Endothelial cell of umbilical vein (primary cell): ENCODE measurements at regions not wholly inside any gene's neighbourhood (a gene's known extent, or its start where the extent isn't known, plus 50 kb on each side); places are given as distances from the start of the nearest gene placed in this dataset.
"Not testable (repeated sequence)": the region's sequence is repeated elsewhere in the genome, so short reads cannot be mapped to it uniquely, and the experiment has no call there.

Experiments
- BruUV-seq: library from RNA; stranded (reverse); fragments of 400-500 nt; replicated peaks from 2 replicates; lab custom pipeline; 2021; lab: Mats Ljungman, UMichigan
- CTCF ChIA-PET: fragments of 300-600, 350-600 bp; sonication (Branson Sonifier 250); formaldehyde crosslinking; loops from one replicate; lab custom pipeline; 2021; ENCODE audit warnings: antibody characterized with exemption, inconsistent platforms; lab: Charles Lee
- POLR2A ChIA-PET: fragments of 300-600, 350-600 bp; sonication (Branson Sonifier 250); formaldehyde crosslinking; loops from one replicate; lab custom pipeline; 2021; ENCODE audit warnings: antibody characterized with exemption, inconsistent platforms; lab: Charles Lee
- DNase-seq: peaks from one replicate; pipeline ENCODE4 v3.0.0-alpha.2; 2011; ENCODE audit warnings: low read depth, low spot score
- FAIRE-seq: peaks from 2 replicates; lab custom pipeline; 2011; peaks lifted over from hg19 to GRCh38; lab: Jason Lieb, UNC
- H2AFZ ChIP-seq: 2 replicates; pipeline ENCODE4 v1.6.0; 2012; ENCODE audit warnings: low read depth, low read length, control low read depth, inconsistent platforms
- H3K27ac ChIP-seq: 2 replicates; pipeline ENCODE4 v1.5.1; 2011; ENCODE audit warnings: low read depth, mild to moderate bottlenecking, control low read depth, low read length, moderate library complexity; ENCODE audit not compliant: insufficient read depth
- H3K27me3 ChIP-seq, 2 experiments: 2 replicates each; pipeline versions ENCODE4 v1.6.0 to v1.6.1; 2011; ENCODE audit warnings: low read length in 2 of 2, mixed read lengths in 1 of 2; ENCODE audit not compliant: control insufficient read depth in 2 of 2, insufficient read depth in 2 of 2
- H3K36me3 ChIP-seq, 2 experiments: 2 replicates in 1 of 2; 3 replicates in 1 of 2; pipeline ENCODE4 v1.5.1; 2011; ENCODE audit warnings: low read length in 2 of 2, mild to moderate bottlenecking in 1 of 2, moderate library complexity in 1 of 2; ENCODE audit not compliant: control insufficient read depth in 2 of 2, insufficient read depth in 2 of 2; ENCODE audit errors: extremely low read depth in 1 of 2
- H3K4me1 ChIP-seq: 3 replicates; pipeline ENCODE4 v1.5.1; 2011; ENCODE audit warnings: mild to moderate bottlenecking, low read length; ENCODE audit not compliant: control insufficient read depth, insufficient read depth; ENCODE audit errors: extremely low read depth
- H3K4me2 ChIP-seq: 2 replicates; pipeline ENCODE4 v1.6.1; 2011; ENCODE audit warnings: low read length, control low read depth, mixed read lengths; ENCODE audit not compliant: insufficient read depth
- H3K4me3 ChIP-seq, 3 experiments: fragments of 200-600 bp in 1 of 3; sonication (generic), shearing (Covaris generic) in 1 of 3; replicated peaks in 1 of 3; 2 replicates each; pipeline ENCODE4 v1.5.1; 2011 to 2016; ENCODE audit warnings: control low read depth in 3 of 3, low read length in 3 of 3, mild to moderate bottlenecking in 2 of 3, inconsistent platforms in 1 of 3, low read depth in 1 of 3, moderate library complexity in 1 of 3; ENCODE audit not compliant: insufficient read depth in 1 of 3
- H3K79me2 ChIP-seq: 2 replicates; pipeline ENCODE4 v1.6.0; 2012; ENCODE audit warnings: low read length, inconsistent platforms; ENCODE audit not compliant: control insufficient read depth, insufficient read depth
- H3K9ac ChIP-seq: replicated peaks from 2 replicates; pipeline ENCODE3; 2011; ENCODE audit warnings: low read length, control low read depth; ENCODE audit not compliant: insufficient read depth; ENCODE audit errors: extremely low read depth
- H3K9me1 ChIP-seq: replicated peaks from 3 replicates; pipeline ENCODE4 v1.6.0; 2011; ENCODE audit warnings: mild to moderate bottlenecking, low read length; ENCODE audit not compliant: control insufficient read depth, insufficient read depth; ENCODE audit errors: extremely low read depth
- H3K9me3 ChIP-seq: replicated peaks from 2 replicates; pipeline ENCODE4 v1.5.1; 2012; ENCODE audit warnings: low read length, inconsistent platforms; ENCODE audit not compliant: control insufficient read depth, insufficient read depth
- H4K20me1 ChIP-seq: replicated peaks from 2 replicates; pipeline ENCODE3; 2011; ENCODE audit warnings: mild to moderate bottlenecking, low read length; ENCODE audit not compliant: control insufficient read depth, insufficient read depth; ENCODE audit errors: extremely low read depth
- EZH2 ChIP-seq: IDR thresholded peaks from 2 replicates; pipeline ENCODE4 v1.6.1; 2012; ENCODE audit warnings: borderline replicate concordance, low read depth, mild to moderate bottlenecking, moderate library complexity, low read length, inconsistent platforms; ENCODE audit not compliant: severe bottlenecking
- FOS ChIP-seq: IDR thresholded peaks from 2 replicates; pipeline ENCODE4 v1.6.1; 2011; ENCODE audit warnings: mild to moderate bottlenecking, low read length, moderate library complexity, borderline replicate concordance; ENCODE audit not compliant: insufficient read depth
- GATA2 ChIP-seq: IDR thresholded peaks from 2 replicates; pipeline ENCODE4 v1.7.0; 2011; ENCODE audit warnings: low read depth, mild to moderate bottlenecking, moderate library complexity, mixed read lengths, low read length; ENCODE audit not compliant: insufficient read length, insufficient read depth
- JUN ChIP-seq: IDR thresholded peaks from 2 replicates; pipeline ENCODE4 v1.6.1; 2011; ENCODE audit warnings: borderline replicate concordance, low read depth; ENCODE audit not compliant: insufficient read length, insufficient read depth
- MYC ChIP-seq: IDR thresholded peaks from one replicate; pipeline ENCODE4 v1.6.1; 2011; ENCODE audit warnings: mild to moderate bottlenecking, low read depth, low read length
- POLR2A ChIP-seq: IDR thresholded peaks from 2 replicates; pipeline ENCODE4 v1.6.1; 2012; ENCODE audit warnings: low read depth, mild to moderate bottlenecking, control low read depth, low read length
- POLR2AphosphoS5 ChIP-seq: IDR thresholded peaks from 2 replicates; pipeline ENCODE4 v1.6.1; 2012; ENCODE audit warnings: low read depth, mild to moderate bottlenecking, control low read depth, low read length, moderate library complexity; ENCODE audit not compliant: insufficient read depth
- dilution Hi-C: fragments of 300-500 bp; cut with MboI; formaldehyde crosslinking; loops from one replicate; pipeline ENCODE4 v1.15.0; 2019; ENCODE audit warnings: low sequenced_read_pairs; ENCODE audit not compliant: extremely low pct_ligation_motif_present
- intact Hi-C: fragments of 100-400 bp; cut with micrococcal nuclease; formaldehyde crosslinking; loops from one replicate; pipeline ENCODE4 v1.10.0; 2022
- TF ChIP-seq, protein P1 (sequence below), 2 donors: IDR thresholded peaks; 1 replicate in 1 of 2; 2 replicates in 1 of 2; pipeline ENCODE4 v1.5.1; 2011; ENCODE audit warnings: low read length in 2 of 2, mild to moderate bottlenecking in 2 of 2, moderate library complexity in 2 of 2, control low read depth in 1 of 2, inconsistent platforms in 1 of 2, low read depth in 1 of 2; ENCODE audit not compliant: insufficient read depth in 1 of 2; ENCODE audit errors: extremely low read depth in 1 of 2
- TF ChIP-seq, protein P2 (sequence below): IDR thresholded peaks from 2 replicates; pipeline ENCODE4 v1.6.1; 2011; ENCODE audit not compliant: insufficient read depth, insufficient read length

DNA sequence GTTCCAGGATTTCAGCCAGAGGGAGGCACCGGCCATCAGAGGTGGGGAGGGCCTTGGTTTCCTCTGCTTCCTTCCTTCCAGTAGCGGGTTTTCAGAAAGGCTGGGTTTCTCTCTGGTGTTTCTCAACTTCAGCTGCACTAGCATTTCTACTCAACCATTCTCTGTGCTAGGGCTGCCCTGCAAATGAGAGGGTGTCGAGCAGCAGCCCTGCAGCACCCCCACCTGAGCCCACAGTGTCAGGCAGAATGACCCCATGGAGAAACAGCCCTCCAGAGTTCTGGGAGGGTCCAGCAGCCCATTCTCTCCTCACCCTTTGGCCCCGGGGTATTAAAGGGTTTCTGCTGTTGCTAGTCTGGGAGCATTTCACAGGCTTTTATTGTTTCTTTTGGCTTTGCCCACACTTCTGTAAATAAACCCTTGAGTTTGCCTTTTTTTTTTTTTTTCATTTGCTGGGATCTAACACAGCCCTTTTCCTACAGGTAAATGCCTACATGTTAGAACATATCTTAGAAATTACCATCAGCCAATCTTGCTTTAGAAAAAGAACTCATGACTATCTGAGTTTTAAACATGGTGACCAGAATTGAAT lies 151.5 kb upstream of the VIPR2 start:
- FAIRE-seq (no peak), DNase-seq (no peak)
- no peak overlapping the region for H3K4me3 ChIP-seq
- ChIA-PET CTCF (no interaction called here), POLR2A (no interaction called here)
- no peaks in the 10 kb centered on the region for H3K79me2 ChIP-seq
- H3K27ac ChIP-seq = no peak overlapping the region
- H3K27me3 ChIP-seq = no peaks in the 10 kb centered on the region
- no peaks in the 10 kb centered on the region for H4K20me1 ChIP-seq
- TF ChIP-seq POLR2A = no peak
- TF ChIP-seq GATA2 = no peak
- TF ChIP-seq FOS = no peak
- TF ChIP-seq EZH2 = no peak
- TF ChIP-seq, protein P1, sequence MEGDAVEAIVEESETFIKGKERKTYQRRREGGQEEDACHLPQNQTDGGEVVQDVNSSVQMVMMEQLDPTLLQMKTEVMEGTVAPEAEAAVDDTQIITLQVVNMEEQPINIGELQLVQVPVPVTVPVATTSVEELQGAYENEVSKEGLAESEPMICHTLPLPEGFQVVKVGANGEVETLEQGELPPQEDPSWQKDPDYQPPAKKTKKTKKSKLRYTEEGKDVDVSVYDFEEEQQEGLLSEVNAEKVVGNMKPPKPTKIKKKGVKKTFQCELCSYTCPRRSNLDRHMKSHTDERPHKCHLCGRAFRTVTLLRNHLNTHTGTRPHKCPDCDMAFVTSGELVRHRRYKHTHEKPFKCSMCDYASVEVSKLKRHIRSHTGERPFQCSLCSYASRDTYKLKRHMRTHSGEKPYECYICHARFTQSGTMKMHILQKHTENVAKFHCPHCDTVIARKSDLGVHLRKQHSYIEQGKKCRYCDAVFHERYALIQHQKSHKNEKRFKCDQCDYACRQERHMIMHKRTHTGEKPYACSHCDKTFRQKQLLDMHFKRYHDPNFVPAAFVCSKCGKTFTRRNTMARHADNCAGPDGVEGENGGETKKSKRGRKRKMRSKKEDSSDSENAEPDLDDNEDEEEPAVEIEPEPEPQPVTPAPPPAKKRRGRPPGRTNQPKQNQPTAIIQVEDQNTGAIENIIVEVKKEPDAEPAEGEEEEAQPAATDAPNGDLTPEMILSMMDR (IDR thresholded peaks at IDR 0.05; ENCODE audit: extremely low read depth in 1 of 2, insufficient read depth in 1 of 2, low read depth in 1 of 2, low read length in 2 of 2) = no peak
- TF ChIP-seq, protein P2, sequence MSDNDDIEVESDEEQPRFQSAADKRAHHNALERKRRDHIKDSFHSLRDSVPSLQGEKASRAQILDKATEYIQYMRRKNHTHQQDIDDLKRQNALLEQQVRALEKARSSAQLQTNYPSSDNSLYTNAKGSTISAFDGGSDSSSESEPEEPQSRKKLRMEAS = no peak
- no peak for TF ChIP-seq MYC
- no peak for TF ChIP-seq POLR2AphosphoS5
- TF ChIP-seq JUN = no peak
- H2AFZ ChIP-seq = no peak overlapping the region
- intact Hi-C loops = no loop called here
- no peaks in the 10 kb centered on the region for H3K9me3 ChIP-seq
- H3K4me2 ChIP-seq = no peak overlapping the region
- no peaks in the 10 kb centered on the region for H3K36me3 ChIP-seq
- H3K4me1 ChIP-seq = no peaks in the 10 kb centered on the region
- no peaks in the 10 kb centered on the region for H3K9me1 ChIP-seq
- dilution Hi-C loops = no loop called here
- no TSS peak for BruUV-seq
- no peak overlapping the region for H3K9ac ChIP-seq

DNA sequence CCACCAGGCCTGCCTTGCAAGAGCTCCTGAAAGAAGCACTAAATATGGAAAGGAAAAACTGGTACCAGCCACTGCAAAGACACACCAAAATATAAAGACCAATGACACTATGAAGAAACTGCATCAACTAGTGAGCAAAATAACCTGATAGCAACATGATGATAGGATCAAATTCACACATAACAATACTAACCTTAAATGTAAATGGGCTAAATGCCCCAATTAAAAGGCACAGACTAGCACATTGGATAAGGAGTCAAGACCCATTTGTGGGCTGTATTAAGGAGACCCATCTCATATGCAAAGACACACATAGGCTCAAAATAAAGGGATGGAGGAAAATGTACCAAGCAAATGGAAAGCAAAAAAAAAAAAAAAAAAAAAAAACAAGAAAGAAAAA lies 141.8 kb upstream of the VIPR2 start:
- H3K4me2 ChIP-seq, dilution Hi-C loops, H3K9me1 ChIP-seq, H3K4me3 ChIP-seq, DNase-seq, H3K27me3 ChIP-seq, H3K27ac ChIP-seq, CTCF ChIA-PET, POLR2A ChIA-PET, H3K4me1 ChIP-seq, H2AFZ ChIP-seq, H3K36me3 ChIP-seq, H3K79me2 ChIP-seq, H3K9me3 ChIP-seq, H4K20me1 ChIP-seq, H3K9ac ChIP-seq, FAIRE-seq, intact Hi-C loops, BruUV-seq: not testable (repeated sequence)
